GM23248 (cell line): ENCODE measurements at regions not wholly inside any gene's neighbourhood (a gene's known extent, or its start where the extent isn't known, plus 50 kb on each side); places are given as distances from the start of the nearest gene placed in this dataset.

ENCODE experiments used
- DNase-seq: peaks from one replicate; pipeline ENCODE4 v3.0.0-alpha.2; 2015
- H2AFZ ChIP-seq: fragments of 200-600 bp; sonication (generic); 2 replicates; pipeline ENCODE4 v1.6.1; 2016; ENCODE audit warnings: antibody characterized with exemption
- H3F3A ChIP-seq: fragments of 200-600 bp; sonication (generic); 2 replicates; pipeline ENCODE4 v1.6.1; 2016; ENCODE audit warnings: mild to moderate bottlenecking, antibody characterized with exemption, mixed run types; ENCODE audit not compliant: insufficient read depth
- H3K27ac ChIP-seq: fragments of 200-600 bp; sonication (generic); 2 replicates; pipeline ENCODE4 v1.5.1; 2016; ENCODE audit warnings: mild to moderate bottlenecking
- H3K27me3 ChIP-seq: fragments of 200-600 bp; sonication (generic); replicated peaks from 2 replicates; pipeline ENCODE4 v1.6.1; 2016; ENCODE audit warnings: mild to moderate bottlenecking; ENCODE audit not compliant: insufficient read depth
- H3K36me3 ChIP-seq: fragments of 200-600 bp; sonication (generic); 2 replicates; pipeline ENCODE4 v1.6.1; 2016; ENCODE audit warnings: low read depth, mild to moderate bottlenecking
- H3K4me1 ChIP-seq: fragments of 200-600 bp; sonication (generic); 2 replicates; pipeline ENCODE4 v1.6.1; 2016; ENCODE audit warnings: mild to moderate bottlenecking; ENCODE audit not compliant: insufficient read depth
- H3K4me2 ChIP-seq: fragments of 200-600 bp; sonication (generic); one replicate; pipeline ENCODE4 v1.6.1; 2016; ENCODE audit warnings: mild to moderate bottlenecking; ENCODE audit not compliant: unreplicated experiment
- H3K4me3 ChIP-seq: fragments of 200-600 bp; sonication (generic); 2 replicates; pipeline ENCODE4 v1.5.1; 2016; ENCODE audit warnings: mild to moderate bottlenecking
- H3K79me2 ChIP-seq: fragments of 200-600 bp; sonication (generic); 2 replicates; pipeline ENCODE4 v1.6.1; 2016; ENCODE audit warnings: mild to moderate bottlenecking; ENCODE audit not compliant: insufficient read depth
- H3K9ac ChIP-seq: fragments of 200-600 bp; sonication (generic); 2 replicates; pipeline ENCODE4 v1.6.1; 2016; ENCODE audit warnings: mild to moderate bottlenecking
- H3K9me2 ChIP-seq: fragments of 200-600 bp; sonication (generic); 2 replicates; pipeline ENCODE4 v1.6.1; 2016; ENCODE audit warnings: mixed run types, mild to moderate bottlenecking, moderate library complexity; ENCODE audit not compliant: insufficient read depth
- H3K9me3 ChIP-seq: fragments of 200-600 bp; sonication (generic); one replicate; pipeline ENCODE4 v1.6.1; 2017; ENCODE audit warnings: low read depth
- H4K20me1 ChIP-seq: fragments of 200-600 bp; sonication (generic); 2 replicates; pipeline ENCODE4 v1.6.0; 2016; ENCODE audit not compliant: insufficient read depth
- EZH2 ChIP-seq: fragments of 200-600 bp; sonication (generic); IDR thresholded peaks from 2 replicates; pipeline ENCODE4 v1.6.1; 2018; ENCODE audit warnings: antibody characterized with exemption, mild to moderate bottlenecking; ENCODE audit not compliant: insufficient read depth, poor library complexity, severe bottlenecking
- EZH2phosphoT487 ChIP-seq: fragments of 200-600 bp; sonication (generic); IDR thresholded peaks from 2 replicates; pipeline ENCODE4 v1.6.1; 2018; ENCODE audit warnings: antibody characterized with exemption, moderate library complexity, mild to moderate bottlenecking, low read depth; ENCODE audit not compliant: insufficient read depth
- WGBS, 2 experiments: methylation state at CpG; one replicate each; pipeline ENCODE4 v1.1.6; 2015 to 2017; ENCODE audit warnings: low lambda C conversion rate in 2 of 2, low coverage in 1 of 2; ENCODE audit errors: missing lambda C conversion rate in 2 of 2; 5-methylcytosine and 5-hydroxymethylcytosine counted together
- in situ Hi-C: fragments of 300-500 bp; cut with MboI; formaldehyde crosslinking; loops from 2 replicates; pipeline ENCODE4 v1.15.0; 2020

DNA sequence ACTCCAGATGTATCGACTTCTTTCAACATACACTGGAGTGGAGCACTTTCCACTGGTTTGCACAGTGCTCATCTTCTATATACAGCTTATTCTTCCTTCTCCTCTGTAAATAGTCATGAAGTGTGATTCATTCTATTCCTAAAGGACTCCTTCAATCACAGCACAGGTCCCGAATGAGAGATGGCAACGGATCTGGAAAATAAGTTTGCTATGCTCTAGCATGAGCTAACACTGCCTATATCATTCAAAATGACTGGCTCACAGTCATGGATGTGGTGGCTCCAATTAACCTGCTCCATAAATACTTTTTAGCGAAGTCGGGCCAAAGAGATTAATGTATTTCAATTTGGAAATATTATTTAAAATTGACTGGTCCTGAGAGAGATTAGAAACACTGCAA lies 272.1 kb upstream of the CDH6 start:
- Histone ChIP-seq H3K27ac (no peak overlapping the region), H3K4me2 (no peak overlapping the region), H3K27me3 (no peaks in the 10 kb centered on the region), H3K4me1 (no peaks in the 10 kb centered on the region; the same call in 1 of the 2 replicates), H2AFZ (no peak overlapping the region), H3K36me3 (no peaks in the 10 kb centered on the region), H3K9ac (no peak overlapping the region), H3K9me2 (no peaks in the 10 kb centered on the region), H4K20me1 (no peaks in the 10 kb centered on the region), H3K9me3 (no peaks in the 10 kb centered on the region), H3K4me3 (no peak overlapping the region), H3K79me2 (no peaks in the 10 kb centered on the region), H3F3A (no peaks in the 10 kb centered on the region)
- in situ Hi-C loops, result no loop called here
- WGBS, 2 experiments, result 63% methylated on average over 5 of the region's 5 CpGs
- TF ChIP-seq EZH2phosphoT487 (no peak), EZH2 (no peak)
- DNase-seq, result no peak

DNA sequence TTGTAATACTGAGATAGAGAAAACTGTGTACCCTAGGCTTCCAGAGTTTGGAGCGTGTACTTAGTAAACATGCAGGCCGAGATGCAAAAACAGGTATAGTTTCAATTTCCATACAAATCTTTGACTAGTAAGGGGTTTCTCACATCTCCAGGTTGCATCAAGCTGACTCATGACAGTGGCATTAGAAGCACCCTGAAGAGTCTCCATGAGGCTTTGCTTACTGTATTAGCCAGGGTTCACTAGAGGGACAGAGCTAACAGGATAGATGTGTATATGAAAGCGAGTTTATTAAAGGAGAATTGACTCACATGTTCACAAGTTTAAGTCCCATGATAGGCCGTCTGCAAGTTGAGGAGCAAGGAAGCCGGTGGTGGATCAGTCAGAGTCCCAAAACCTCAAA lies 275.3 kb upstream of the CDH6 start:
- Histone ChIP-seq H3K9me3 (no peaks in the 10 kb centered on the region), H3K79me2 (no peaks in the 10 kb centered on the region), H2AFZ (no peak overlapping the region), H3K27ac (no peak overlapping the region), H3K4me2 (no peak overlapping the region), H3K27me3 (no peaks in the 10 kb centered on the region), H3K36me3 (no peaks in the 10 kb centered on the region), H3K4me3 (no peak overlapping the region), H3K9ac (no peak overlapping the region), H3K4me1 (no peaks in the 10 kb centered on the region; the same call in 1 of the 2 replicates), H3K9me2 (no peaks in the 10 kb centered on the region), H3F3A (no peaks in the 10 kb centered on the region), H4K20me1 (no peaks in the 10 kb centered on the region)
- in situ Hi-C loops, result no loop called here
- peak; percentile 40 for DNase-seq
- TF ChIP-seq EZH2, result no peak
- 57 to 58% methylated on average over 5 of the region's 5 CpGs for WGBS, 2 experiments

DNA sequence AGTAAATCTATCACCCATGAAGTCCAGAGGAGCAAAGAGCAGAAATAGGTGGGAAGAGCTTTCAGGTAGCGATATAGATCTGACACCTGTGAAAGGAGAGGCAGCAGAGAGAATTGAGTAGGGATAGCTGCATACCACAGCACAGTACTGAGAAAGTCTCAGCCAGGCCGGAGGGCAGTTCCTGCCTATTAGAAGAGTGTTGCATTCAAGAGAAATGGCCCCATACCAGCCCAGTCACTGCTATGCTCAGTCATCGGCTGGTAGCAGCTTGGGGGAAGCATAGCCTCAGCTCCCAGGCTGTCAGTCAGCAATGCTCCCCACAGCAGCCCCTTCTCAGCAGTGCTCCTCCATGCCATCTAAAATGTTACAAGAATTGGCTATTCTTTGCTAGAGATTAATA lies 285.1 kb upstream of the CDH6 start:
- H3F3A ChIP-seq, result no peaks in the 10 kb centered on the region
- H2AFZ ChIP-seq, result no peak overlapping the region
- no peak overlapping the region for H3K4me2 ChIP-seq
- H3K4me3 ChIP-seq, result no peak overlapping the region
- H3K36me3 ChIP-seq, result no peaks in the 10 kb centered on the region
- DNase-seq, result peak; percentile 4
- H3K9me3 ChIP-seq, result no peaks in the 10 kb centered on the region
- no peak overlapping the region for H3K27ac ChIP-seq
- in situ Hi-C loops, result no loop called here
- WGBS, 2 experiments, result 60 to 61% methylated on average over 3 of the region's 3 CpGs
- no peaks in the 10 kb centered on the region for H3K4me1 ChIP-seq
- H3K79me2 ChIP-seq, result no peaks in the 10 kb centered on the region
- TF ChIP-seq EZH2, result no peak
- H3K9ac ChIP-seq, result no peak overlapping the region
- no peaks in the 10 kb centered on the region for H4K20me1 ChIP-seq
- H3K27me3 ChIP-seq, result no peaks in the 10 kb centered on the region
- H3K9me2 ChIP-seq, result no peaks in the 10 kb centered on the region

DNA sequence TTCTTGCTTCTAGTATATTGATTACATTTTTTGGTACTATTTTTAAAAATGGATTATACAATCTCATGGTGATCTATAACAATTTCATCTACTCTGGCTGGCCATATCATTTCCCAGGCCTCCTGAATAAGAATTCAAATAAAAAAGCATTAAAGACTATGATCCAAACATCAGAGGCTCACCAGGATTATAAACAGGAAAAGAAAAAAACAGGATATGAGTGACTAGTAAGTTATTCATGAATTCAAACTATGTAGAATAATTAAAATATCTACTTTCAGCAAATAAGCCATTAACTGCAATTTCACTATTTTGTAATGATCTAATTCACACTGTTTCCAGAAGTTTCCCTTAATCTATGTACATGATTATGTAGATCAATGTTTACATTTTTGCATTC lies 293.1 kb upstream of the CDH6 start:
- in situ Hi-C loops, result no loop called here
- TF ChIP-seq EZH2phosphoT487, result no peak
- no peak for DNase-seq
- Histone ChIP-seq H3K4me2 (no peak overlapping the region), H3K4me1 (no peaks in the 10 kb centered on the region), H3K27ac (no peak overlapping the region), H3K9ac (no peak overlapping the region), H3K9me3 (no peaks in the 10 kb centered on the region), H3K27me3 (no peaks in the 10 kb centered on the region), H3K79me2 (no peaks in the 10 kb centered on the region), H2AFZ (no peak overlapping the region), H3K4me3 (no peak overlapping the region), H3K36me3 (no peaks in the 10 kb centered on the region), H4K20me1 (no peaks in the 10 kb centered on the region), H3F3A (no peaks in the 10 kb centered on the region), H3K9me2 (no peaks in the 10 kb centered on the region)

DNA sequence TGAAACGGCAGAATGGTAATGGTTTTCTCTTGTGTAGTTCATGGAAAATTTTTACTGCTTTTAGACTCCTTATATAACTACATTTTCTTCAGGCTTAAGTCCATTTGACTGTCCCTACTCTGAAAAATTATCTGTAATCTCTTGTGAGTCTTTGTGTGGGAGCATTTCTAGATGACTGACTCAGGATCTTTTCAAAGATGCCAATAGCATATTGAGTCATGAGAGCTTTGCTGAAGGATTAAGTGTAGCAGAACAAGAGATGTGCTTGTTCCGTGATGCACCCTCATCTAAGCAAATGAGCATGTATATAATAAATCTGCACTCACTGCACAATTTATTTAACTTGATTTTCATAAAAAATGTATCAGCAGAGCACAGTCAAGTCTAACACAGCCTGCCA lies 298.7 kb upstream of the CDH6 start:
- H3K9ac ChIP-seq, result no peak overlapping the region
- H3K27ac ChIP-seq, result no peak overlapping the region
- no peaks in the 10 kb centered on the region for H3K27me3 ChIP-seq
- H3F3A ChIP-seq, result no peaks in the 10 kb centered on the region
- no peak overlapping the region for H3K4me3 ChIP-seq
- H3K4me2 ChIP-seq, result no peak overlapping the region
- H3K36me3 ChIP-seq, result no peaks in the 10 kb centered on the region
- H3K9me2 ChIP-seq, result no peaks in the 10 kb centered on the region
- in situ Hi-C loops, result no loop called here
- H3K79me2 ChIP-seq, result no peaks in the 10 kb centered on the region
- TF ChIP-seq EZH2phosphoT487 (no peak), EZH2 (no peak)
- DNase-seq, result peak; percentile 30
- 62 to 65% methylated on average over 2 of the region's 2 CpGs for WGBS, 2 experiments
- H3K9me3 ChIP-seq, result no peaks in the 10 kb centered on the region
- H3K4me1 ChIP-seq, result no peaks in the 10 kb centered on the region
- H4K20me1 ChIP-seq, result no peaks in the 10 kb centered on the region
- no peak overlapping the region for H2AFZ ChIP-seq
